ENCODE measurements at regions not wholly inside any gene's neighbourhood (a gene's known extent, or its start where the extent isn't known, plus 50 kb on each side); places are given as distances from the start of the nearest gene placed in this dataset.
A peak's percentile ranks its signal among the peaks of the same experiment; 100 is the strongest.

GRCh38 chr9:82153032-82153431, 164.5 kb downstream of the SPATA31D1 start:
- DNase-seq (ENCODE audit: low read depth): no peak

GRCh38 chr9:82154573-82154972, 166.0 kb downstream of the SPATA31D1 start:
- no peak for DNase-seq (ENCODE audit: low read depth)

GRCh38 chr9:82161876-82162275, 173.3 kb downstream of the SPATA31D1 start:
- DNase-seq (ENCODE audit: low read depth): no peak

- DNase-seq (ENCODE audit: low read depth): no peak
Observed at GRCh38 chr9:82164159-82164558, 175.6 kb downstream of the SPATA31D1 start.

- no peak for DNase-seq (ENCODE audit: low read depth)
Observed at GRCh38 chr9:82167296-82167695, 178.7 kb downstream of the SPATA31D1 start.

- DNase-seq (ENCODE audit: low read depth): peak; percentile 13
Observed at GRCh38 chr9:82168585-82168984, 180.0 kb downstream of the SPATA31D1 start.

GRCh38 chr9:82170866-82171265, 182.3 kb downstream of the SPATA31D1 start:
- DNase-seq (ENCODE audit: low read depth): no peak

- no peak for DNase-seq (ENCODE audit: low read depth)
Observed at GRCh38 chr9:82171271-82171670, 182.7 kb downstream of the SPATA31D1 start.

- no peak for DNase-seq (ENCODE audit: low read depth)
Observed at GRCh38 chr9:82180711-82181110, 192.1 kb downstream of the SPATA31D1 start.

GRCh38 chr9:82183181-82183860, 194.7 kb downstream of the SPATA31D1 start:
- no peak for DNase-seq (ENCODE audit: low read depth)

- no peak for DNase-seq (ENCODE audit: low read depth)
Observed at GRCh38 chr9:82184524-82184923, 196.0 kb downstream of the SPATA31D1 start.

- DNase-seq (ENCODE audit: low read depth): no peak
Observed at GRCh38 chr9:82188817-82189216, 200.2 kb downstream of the SPATA31D1 start.

GRCh38 chr9:82191082-82191770, 202.7 kb downstream of the SPATA31D1 start:
- DNase-seq (ENCODE audit: low read depth): no peak

GRCh38 chr9:82192211-82192610, 203.6 kb downstream of the SPATA31D1 start:
- no peak for DNase-seq (ENCODE audit: low read depth)

GRCh38 chr9:82196622-82197441, 208.3 kb downstream of the SPATA31D1 start:
- no peak for DNase-seq (ENCODE audit: low read depth)

GRCh38 chr9:82201196-82201595, 212.6 kb downstream of the SPATA31D1 start:
- DNase-seq (ENCODE audit: low read depth): no peak

- DNase-seq (ENCODE audit: low read depth): peak; percentile 10
Observed at GRCh38 chr9:82202808-82203207, 214.2 kb downstream of the SPATA31D1 start.

- peak; percentile 14 for DNase-seq (ENCODE audit: low read depth)
Observed at GRCh38 chr9:82206490-82206889, 217.9 kb downstream of the SPATA31D1 start.

GRCh38 chr9:82206946-82207345, 218.4 kb downstream of the SPATA31D1 start:
- DNase-seq (ENCODE audit: low read depth): no peak

- no peak for DNase-seq (ENCODE audit: low read depth)
Observed at GRCh38 chr9:82208741-82209450, 220.3 kb downstream of the SPATA31D1 start.

- DNase-seq (ENCODE audit: low read depth): no peak
Observed at GRCh38 chr9:82209797-82210470, 221.4 kb downstream of the SPATA31D1 start.

Measured in Daoy (cell line).